Left kidney (tissue), 1 donor: ENCODE measurements at regions not wholly inside any gene's neighbourhood (a gene's known extent, or its start where the extent isn't known, plus 50 kb on each side); places are given as distances from the start of the nearest gene placed in this dataset.

Experiments
- DNase-seq: peaks from one replicate; pipeline ENCODE4 v3.0.0-alpha.2; 2013

DNA sequence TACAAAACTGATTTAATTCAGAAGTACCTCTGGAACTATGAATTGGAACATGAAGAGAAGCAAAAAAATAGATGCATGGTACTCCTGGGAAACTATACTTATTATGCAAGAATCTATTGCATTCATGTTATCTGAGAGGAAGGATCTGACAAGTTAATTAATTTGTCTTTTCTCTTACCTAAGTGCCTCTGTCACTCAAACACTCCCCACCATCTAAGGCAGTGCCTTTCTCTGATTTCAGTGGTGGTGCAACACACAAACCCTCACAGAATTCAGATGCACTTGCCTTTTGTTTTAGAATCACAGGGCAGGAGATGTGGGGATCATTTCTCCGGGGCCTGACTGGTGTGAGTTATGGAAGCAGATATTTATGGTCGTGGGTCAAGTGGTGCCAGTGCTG, 52.5 kb upstream of the C9orf72 start:
- no peak for DNase-seq

DNA sequence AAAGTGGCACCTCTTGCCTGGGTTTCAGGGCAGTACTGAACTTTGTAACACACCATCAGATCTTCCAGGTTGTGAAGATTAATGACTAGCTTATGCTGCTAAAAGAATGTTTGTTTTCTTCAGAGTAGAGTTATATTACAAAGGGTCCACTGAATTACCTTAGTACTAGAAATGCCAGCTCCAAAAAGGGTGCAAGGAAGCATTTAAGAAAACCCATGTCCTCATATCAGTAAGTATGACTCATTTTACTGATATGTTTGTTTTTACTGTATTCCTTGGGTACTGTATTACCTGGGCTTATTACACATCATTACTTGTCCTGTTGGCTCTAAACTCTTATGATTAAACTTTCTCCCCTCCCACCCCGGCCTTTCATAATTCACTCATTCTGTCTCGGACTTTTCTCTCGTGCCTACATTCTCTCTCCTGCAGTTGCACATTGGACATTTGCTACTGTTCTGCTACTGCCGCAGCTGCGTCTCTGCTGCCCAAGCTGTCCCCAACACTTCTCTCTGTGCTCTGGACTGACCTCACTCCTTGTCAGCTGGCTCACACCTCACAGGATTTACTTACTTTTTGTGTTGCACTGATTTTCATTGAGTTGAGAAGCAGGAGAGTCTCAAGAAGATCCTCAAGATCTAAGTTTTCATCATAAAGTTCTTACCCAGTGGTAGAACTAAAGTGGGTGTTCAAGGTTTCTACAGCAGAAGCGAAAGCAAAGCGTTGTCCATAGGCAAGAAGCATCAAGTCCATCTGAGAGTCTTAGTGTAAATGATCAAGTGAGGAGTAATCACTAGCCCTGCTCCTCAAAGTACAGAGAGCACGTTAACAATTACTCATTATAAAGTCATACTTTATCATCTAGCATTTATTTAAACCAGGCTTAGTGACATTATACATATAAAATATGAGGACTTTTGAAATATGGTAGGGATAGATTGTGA, 53.2 kb upstream of the C9orf72 start:
- DNase-seq, result peak; percentile 12

DNA sequence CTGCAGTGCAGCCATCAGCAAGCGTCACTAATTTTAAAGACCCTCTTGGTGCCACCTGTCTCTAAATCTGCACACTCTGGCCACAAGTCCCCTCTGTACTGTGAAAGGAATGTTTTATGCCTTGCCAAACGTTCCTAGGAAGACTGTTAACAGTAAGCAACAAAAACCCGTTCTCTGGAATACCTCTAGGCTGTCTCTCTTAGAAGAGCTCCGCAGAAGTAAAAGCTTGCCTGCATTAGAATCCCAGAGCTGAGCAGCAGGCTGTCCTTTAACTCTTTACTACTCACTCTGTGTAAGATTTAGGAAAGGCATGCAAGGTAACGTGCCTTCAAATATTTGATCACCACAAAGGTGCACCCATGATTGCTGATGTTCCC, 53.9 kb upstream of the C9orf72 start:
- no peak for DNase-seq

DNA sequence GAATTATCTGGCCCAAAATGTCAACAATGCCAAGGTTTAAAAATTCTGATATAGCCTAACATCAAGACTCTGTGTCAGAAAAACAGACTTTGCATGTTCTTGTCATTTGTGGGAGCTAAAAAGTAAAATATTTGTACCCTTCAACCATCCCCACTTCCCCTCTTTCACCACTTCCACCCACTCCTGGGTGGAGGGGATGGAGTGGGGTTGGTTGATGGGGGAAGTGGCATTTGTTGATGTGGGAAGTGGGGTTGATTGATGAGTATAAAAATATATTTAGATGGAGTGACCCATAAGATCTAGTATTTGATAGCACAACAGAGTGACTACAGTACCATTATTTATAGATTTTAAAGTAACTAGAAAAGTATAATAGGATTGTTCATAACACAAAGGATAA, 55.0 kb upstream of the C9orf72 start:
- no peak for DNase-seq

DNA sequence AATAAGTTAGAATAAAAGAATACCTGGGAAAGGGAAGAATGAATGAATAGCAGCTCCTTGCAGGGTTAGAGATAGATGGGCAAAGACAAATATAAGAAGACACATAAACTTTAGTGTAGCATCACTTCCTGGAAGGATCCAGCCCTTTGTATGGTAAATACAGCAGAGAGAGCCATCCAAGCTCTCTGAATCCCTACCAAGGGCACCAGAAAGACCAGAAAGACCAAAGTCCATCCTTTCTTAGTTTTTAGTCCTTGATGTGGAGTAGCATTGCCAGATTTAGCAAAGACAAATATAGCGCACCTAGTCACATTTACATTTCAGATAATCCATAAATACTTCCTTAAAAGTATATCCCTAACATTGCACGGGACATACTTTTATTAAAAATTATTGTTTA, 56.1 kb upstream of the C9orf72 start:
- no peak for DNase-seq

DNA sequence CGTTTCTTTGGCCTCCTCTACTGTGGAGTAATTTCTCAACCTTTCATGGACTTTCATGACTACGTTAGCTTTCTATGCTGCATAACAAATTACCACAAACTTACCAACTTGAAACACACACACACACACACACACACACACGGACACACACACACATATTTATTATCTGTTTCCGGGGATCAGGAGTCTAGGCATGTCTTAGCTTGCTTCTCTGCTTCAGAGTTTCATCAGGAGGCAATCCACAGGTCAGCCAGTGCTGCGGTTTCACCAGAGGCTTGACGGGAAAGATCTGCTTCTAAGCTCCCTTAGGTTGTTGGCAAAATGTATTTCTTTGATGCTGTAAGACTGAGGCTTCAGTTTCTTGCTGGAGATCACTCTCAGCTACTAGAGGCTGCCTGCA, 59.0 kb upstream of the C9orf72 start:
- DNase-seq, result no peak

DNA sequence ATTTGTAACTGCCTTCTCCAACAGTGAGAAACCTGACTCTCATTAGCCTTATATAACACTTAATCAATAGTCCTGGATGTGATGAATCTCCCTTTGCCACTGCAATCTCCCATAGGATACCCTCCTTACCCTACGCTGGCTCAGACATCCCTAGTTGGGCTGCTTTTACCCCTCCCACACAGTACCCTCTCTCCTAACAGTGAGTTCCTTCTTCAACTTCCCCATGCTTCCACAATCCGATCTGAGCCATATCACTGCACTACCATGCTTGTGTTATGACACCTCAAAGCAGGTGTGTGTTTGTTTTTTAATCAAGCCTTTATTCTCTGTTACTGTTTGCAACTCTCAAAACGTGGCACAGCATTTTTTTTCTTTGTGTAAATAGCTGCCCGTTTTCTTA, 60.5 kb upstream of the C9orf72 start:
- DNase-seq, result no peak

DNA sequence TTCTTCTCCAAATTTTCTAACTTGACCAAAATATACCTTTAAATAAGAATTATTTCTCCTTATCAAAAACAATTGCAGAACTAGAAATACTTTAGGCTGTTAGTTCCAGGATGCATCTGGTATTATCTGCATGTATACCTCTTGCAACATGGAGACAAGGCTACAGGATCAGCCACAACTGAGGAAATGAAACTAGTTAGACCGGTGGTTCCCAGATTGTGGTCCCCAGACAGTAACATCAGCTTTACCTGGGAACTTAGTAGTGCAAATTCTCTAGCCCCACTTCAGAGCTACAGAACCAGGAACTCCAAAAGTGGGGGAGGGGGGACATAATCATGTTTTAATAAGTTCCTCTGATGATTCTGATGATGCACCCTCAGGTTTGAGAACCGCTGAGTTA, 61.6 kb upstream of the C9orf72 start:
- DNase-seq, result no peak

DNA sequence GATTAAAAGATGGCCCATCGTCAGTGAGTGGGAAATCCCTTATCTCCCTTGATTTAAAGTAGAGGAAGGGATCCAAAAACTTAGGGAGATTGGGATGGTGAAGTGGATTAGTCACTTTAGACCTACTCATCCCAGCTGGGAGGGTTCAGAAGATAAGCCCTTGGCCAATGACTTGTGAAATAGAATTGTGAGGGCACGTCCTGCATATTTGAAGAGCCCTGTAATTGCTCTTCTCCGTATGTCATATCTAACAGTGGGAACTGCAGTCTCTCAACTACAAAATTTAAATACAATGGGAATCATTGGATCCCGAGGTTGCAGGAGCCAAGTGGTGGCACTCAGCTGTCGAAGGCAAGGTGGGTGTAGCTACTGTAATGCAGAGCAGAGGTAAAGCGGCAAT, 65.4 kb upstream of the C9orf72 start:
- DNase-seq, result no peak

DNA sequence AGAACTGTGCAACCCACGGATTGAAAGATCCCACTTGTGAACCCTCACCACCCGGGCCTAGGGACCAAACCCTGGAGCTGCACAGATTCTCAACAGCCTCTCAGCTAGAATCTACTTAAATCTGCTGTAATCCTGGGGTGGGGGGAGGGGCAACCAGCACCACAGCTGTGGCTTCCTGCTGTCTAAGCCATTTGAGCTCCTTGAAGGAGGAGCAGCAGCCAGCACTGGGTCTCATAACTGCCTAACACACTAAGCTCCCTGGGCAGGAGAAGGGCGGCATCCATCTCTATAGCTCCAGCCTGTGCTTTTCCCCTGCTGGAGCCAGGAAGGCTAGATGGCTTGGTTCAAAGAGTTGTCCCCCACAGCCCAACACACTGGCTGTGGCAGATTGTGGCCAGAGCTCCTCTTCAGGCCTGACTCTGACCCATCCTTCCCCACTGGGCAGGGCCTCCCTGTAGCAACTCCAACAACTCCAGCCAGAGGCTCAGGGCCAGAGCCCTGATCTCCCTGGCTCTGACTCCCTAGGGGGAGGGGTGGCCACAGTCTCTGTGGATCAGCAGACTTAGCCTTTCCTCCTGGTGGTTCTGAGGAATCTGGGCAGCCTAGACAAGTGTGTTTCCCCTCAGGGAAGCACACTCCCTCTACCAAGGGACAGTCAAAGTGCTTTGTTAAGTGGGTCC, 72.0 kb upstream of the C9orf72 start:
- DNase-seq, result no peak

DNA sequence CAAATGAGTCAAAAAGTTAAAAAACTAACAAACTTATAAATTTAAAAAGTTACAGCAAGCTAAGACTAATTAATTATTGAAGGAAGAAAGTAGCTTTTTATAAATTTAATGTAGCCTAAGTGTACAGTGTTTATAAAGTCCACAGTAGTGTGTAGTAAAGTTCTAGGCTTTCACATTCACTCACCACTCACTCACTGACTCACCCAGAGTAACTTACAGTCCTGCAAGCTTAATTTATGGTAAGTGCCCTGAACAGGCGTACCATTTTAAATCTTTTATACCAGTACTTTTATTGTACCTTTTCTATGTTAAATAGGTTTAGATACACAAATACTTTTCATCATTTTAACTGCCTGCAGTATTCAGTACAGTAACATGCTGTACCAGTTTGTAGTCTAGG, 80.0 kb upstream of the C9orf72 start:
- no peak for DNase-seq

DNA sequence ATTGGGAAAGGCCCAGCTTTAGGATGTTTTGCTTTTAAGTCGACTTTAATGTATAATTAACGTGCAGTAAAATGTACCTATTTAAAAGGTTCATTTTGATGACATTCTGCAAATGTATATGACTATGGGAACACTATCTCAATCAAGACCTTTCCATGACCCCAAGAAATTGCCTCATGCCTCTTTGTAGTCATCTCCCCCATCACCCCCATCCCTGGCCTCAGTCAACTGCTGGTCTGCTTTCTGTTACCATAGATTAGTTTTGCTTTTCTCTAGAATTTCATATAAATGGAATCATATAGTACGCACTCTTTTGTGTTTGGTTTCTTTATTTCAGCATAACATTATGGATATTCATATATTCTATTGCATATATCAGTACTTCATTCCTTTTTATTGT, 80.7 kb upstream of the C9orf72 start:
- DNase-seq, result no peak

DNA sequence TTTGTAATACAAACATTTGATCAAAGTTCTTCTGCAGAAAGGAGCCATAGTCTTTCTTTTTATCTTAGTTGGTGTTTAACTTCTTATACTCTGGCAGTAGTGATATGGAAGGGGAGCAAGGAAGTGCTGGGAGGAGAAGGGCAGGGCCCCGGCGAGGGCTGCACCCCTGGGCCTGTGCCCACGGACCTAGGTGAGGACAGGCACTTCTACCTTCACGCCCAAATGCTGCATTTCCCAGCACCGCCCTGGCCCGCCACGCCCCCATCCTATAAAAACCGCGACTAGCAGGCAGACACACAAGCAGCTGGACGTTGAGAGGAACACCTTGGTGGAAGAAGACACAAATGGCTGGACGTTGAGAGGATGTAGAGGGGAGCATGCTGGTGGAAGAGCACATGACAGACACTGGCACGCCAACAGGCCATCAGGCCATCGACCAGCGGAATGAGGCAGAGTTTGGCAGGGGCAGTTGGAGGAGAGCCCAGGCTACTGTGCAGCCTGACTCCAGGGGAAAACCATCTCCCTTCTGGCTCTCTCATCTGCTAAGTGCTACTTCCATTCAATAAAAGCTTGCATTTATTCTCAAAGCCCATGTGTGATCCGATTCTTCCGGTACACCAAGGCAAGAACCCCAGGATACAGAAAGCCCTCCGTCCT, 81.5 kb upstream of the C9orf72 start:
- no peak for DNase-seq

DNA sequence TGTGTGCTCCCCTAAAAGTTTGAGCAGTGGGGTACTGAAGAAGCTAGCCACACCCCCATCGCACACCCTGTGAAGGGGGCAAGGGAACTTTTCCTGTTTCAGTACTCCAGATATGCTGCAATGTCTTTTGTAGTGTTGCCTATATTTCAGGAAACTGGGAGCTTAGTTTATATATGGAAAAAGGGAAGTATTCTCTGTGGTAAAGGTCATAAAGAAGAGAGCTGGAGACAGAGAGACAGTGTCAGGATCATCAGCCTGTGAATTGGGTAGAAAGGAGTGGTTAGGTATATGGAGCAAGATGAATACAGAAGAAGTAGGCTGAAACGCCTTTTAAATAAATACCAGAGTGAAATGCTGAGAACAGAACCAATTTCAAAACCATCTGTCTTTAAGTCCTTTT, 82.2 kb upstream of the C9orf72 start:
- no peak for DNase-seq

DNA sequence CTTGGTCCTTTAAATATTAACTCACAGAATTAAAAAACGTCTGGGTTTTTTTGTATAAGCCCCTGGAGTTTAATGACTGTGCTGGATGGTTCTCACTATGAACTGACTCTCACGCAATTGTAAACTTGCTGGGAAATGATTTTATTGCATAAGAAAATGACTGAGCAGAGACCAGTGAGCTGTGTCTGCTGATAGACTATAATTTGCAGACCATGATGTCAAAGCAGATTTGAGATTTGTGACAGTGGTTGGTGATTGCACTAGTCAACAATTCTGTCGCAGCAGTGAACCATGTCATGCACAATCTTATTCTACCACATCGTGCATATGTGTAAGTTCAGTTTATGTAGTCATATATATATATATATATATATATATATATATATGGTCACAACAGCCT, 85.7 kb upstream of the C9orf72 start:
- no peak for DNase-seq

DNA sequence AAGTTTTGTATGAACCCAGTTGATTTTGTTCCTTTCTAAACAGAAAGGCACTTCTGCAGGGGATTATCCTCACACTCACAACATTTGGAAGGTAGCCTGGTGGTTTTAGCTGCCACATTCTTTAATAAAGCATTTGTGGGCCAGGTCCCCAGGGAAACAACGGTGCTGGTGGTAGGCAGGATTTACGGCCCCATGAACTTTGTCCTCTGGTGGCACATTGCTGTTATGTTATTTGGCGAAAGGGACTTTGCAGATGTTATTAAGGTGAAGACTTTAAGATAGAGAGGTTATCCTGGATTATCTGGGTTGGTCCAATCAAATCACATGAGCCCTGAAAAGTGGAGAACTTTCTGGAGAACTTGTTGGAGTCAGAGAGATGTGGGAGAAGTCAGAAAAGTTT, 86.3 kb upstream of the C9orf72 start:
- DNase-seq, result no peak

DNA sequence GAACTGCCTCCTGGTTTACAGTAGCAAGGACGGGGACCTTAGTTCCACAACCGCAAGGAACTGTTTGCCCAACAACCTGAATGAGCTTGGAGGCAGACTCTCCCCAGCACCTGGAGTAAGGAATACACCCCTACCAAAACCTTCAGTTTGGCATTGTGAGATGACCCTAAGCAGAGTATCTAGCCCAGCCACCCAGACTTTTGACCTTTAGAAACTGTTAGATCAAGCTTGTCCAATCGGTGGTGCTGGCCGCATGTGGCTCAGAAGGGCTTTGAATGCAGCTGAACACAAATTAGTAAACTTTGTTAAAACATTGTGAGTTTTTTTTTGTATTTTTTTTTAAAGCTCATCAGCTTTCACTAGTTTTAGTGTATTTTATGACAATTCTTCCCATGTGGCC, 86.9 kb upstream of the C9orf72 start:
- DNase-seq, result no peak

DNA sequence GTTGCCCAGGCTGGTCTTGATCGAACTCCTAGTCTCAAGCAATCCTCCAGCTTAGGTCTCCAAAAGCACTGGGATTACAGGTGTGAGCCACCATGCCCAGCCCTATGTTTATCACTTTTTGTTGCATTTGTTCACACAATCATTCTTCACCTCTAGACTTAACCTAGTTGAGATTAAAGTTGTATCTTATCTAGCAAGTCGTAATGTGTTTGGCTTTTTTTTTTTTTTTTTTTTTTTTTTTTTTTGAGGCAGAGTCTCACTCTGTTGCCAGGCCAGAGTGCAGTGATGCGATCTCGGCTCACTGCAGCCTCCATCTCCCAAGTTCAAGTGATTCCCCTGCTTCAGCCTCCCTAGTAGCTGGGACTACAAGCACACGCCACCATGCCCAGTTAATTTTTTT, 90.2 kb upstream of the C9orf72 start:
- no peak for DNase-seq

DNA sequence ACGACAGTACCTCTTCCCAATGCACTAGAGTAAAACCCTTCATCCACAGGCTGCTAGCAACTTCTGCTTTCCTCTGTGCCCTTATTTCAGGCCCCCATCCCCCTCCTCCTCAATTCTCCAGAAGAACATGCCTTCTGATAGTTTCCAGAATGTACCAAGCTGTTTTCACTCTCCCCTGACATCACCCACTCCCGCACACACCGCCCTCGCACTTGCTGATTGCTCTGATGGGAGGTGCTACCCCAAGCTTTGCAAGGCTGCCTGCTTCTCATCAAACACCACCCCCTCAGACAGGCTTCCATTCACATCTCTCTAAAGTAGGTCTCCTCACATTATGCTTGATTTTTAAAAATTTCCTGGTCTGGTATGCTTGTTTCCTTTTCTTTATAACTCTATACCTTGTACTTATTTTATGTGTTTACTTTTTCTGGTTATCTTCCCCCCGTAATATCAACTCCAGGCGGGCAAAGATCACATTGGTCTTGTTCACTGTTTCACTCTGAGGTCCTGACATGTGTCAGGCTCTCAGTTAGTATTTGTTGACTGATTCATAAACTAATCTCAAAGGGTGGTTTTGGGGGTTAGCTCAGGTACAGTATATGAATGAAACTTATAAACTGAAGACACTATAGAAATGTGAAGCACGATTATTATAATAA, 91.0 kb upstream of the C9orf72 start:
- no peak for DNase-seq

DNA sequence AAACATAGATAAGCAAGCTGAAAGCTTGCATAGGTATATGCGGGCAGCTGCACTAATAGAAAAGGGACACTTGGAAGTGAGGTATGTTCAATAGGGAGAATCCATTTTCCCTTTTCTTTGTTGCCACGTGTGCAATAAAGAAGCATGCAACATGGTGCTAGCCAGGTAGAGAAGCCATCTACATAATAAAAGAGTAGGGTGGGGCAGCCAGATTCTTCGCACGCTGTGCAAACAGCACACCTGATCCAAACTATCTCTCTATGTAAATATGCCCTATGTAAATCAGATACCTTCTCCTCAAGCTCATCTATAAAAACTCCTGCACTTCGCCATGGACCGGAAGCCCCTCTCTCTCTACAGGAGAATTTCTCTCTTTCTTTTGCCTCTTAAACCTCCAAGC, 91.9 kb upstream of the C9orf72 start:
- DNase-seq, result no peak

DNA sequence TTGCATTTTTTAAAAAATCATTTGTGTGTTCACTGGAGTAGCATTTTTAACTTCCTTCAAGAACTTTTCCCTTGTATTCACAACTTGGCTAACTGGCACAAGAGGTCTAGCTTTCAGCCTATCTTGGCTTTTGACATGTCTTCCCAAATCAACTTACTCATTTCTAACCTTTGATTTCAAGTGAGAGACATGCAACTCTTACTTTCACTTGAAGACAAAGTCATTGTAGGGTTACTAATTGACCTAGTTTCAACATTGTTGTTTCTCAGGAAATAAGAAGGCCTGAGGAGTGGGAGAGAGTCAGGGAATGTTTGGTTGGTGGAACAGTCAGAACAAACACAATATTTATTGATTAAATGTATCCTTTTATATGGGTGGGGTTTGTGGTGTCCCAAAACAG, 95.0 kb upstream of the C9orf72 start:
- no peak for DNase-seq

DNA sequence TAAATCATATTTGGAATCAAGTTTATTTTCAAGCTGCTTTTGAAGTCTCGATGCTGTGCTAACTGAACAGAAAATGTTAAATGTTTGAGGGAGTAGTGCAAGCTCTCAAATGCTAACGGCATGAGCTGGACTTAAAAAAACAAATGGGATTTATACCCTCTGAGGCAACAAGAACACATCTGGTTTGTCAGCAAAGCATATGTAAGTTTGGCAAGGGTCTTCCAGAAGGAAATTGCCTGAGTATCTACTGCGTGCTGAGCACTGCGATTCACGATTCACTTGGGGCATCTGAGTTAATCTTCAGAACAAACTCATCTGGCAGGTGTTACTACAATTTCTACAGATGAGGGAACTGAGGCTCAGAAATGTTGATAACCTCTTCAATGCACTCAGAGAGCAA, 98.4 kb upstream of the C9orf72 start:
- DNase-seq, result no peak

DNA sequence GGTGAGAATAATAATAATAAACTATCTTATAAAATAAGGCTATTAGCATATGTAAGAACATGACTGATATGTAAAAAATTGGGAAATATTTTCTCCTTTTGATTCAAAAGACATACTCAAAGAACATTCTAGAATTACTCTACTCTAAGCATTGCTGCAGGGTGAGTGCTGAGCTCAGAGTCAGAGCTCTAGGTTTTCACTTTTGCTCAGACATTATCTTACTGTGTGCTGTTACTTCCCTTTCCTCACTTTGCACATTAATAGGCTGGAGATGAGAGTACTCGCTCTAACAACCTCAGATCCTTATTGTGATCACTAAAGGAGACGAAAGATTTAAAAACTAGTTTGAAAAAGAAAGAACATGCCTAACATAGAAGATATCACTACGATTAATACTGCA, 99.4 kb upstream of the C9orf72 start:
- DNase-seq, result no peak
